ENCODE measurements at regions not wholly inside any gene's neighbourhood (a gene's known extent, or its start where the extent isn't known, plus 50 kb on each side); places are given as distances from the start of the nearest gene placed in this dataset.

Small RNA genes lying in the stretch of these regions (small RNA-seq; reads per million reads assigned to genes)
- gene RPS27P20: 0 reads per million in 2 experiments
